ENCODE measurements at regions not wholly inside any gene's neighbourhood (a gene's known extent, or its start where the extent isn't known, plus 50 kb on each side); places are given as distances from the start of the nearest gene placed in this dataset.

- H3K4me3 ChIP-seq (IDR thresholded peaks at IDR 0.05; ENCODE audit: insufficient read depth, low read depth, low read length), result no peak overlapping the region
- H4K20me1 ChIP-seq (ENCODE audit: insufficient read depth), result no peaks in the 10 kb centered on the region
- no peak overlapping the region for H3K27ac ChIP-seq
- H3K27me3 ChIP-seq (ENCODE audit: insufficient read depth, low read depth), result no peaks in the 10 kb centered on the region
- H2AFZ ChIP-seq (ENCODE audit: low read depth), result no peak overlapping the region
- no peaks in the 10 kb centered on the region for H3K4me1 ChIP-seq (ENCODE audit: low read depth, poor library complexity, severe bottlenecking)
- no peak overlapping the region for H3K4me2 ChIP-seq
- no peaks in the 10 kb centered on the region for H3K36me3 ChIP-seq (ENCODE audit: insufficient read depth)
- H3K79me2 ChIP-seq (ENCODE audit: insufficient read depth, low read depth), result no peaks in the 10 kb centered on the region
- no peak overlapping the region for H3K9ac ChIP-seq
- TF ChIP-seq, protein P1, sequence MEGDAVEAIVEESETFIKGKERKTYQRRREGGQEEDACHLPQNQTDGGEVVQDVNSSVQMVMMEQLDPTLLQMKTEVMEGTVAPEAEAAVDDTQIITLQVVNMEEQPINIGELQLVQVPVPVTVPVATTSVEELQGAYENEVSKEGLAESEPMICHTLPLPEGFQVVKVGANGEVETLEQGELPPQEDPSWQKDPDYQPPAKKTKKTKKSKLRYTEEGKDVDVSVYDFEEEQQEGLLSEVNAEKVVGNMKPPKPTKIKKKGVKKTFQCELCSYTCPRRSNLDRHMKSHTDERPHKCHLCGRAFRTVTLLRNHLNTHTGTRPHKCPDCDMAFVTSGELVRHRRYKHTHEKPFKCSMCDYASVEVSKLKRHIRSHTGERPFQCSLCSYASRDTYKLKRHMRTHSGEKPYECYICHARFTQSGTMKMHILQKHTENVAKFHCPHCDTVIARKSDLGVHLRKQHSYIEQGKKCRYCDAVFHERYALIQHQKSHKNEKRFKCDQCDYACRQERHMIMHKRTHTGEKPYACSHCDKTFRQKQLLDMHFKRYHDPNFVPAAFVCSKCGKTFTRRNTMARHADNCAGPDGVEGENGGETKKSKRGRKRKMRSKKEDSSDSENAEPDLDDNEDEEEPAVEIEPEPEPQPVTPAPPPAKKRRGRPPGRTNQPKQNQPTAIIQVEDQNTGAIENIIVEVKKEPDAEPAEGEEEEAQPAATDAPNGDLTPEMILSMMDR (conservative IDR thresholded peaks at IDR 0.05; ENCODE audit: low read depth, low read length), result no peak
Measured at GRCh38 chr6:71114986-71115385, 158.1 kb upstream of the B3GAT2 start.

DNA sequence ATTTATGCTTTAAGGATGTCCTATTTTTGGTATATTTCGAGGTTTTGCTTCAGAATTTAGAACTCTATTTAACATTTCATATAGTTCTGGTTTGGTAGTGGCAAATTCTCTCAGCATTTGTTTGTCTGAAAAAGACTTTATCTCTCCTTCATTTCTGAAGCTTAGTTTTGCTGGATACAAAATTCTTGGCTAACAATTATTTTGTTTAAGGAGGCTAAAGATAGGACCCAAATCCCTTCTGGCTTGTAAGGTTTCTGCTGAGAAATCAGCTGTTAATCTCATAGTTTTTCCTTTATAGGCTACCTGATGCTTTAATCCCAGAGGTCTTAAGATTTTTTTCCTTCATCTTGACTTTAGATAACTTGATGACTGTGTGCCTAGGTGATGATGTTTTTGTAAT, 162.7 kb upstream of the B3GAT2 start:
- Histone ChIP-seq H3K9ac (no peak overlapping the region), H3K4me2 (no peak overlapping the region), H4K20me1 (ENCODE audit: insufficient read depth) (no peaks in the 10 kb centered on the region), H2AFZ (ENCODE audit: low read depth) (no peak overlapping the region), H3K4me3 (IDR thresholded peaks at IDR 0.05; ENCODE audit: insufficient read depth, low read depth, low read length) (no peak overlapping the region), H3K79me2 (ENCODE audit: insufficient read depth, low read depth) (no peaks in the 10 kb centered on the region), H3K4me1 (ENCODE audit: low read depth, poor library complexity, severe bottlenecking) (no peaks in the 10 kb centered on the region), H3K36me3 (ENCODE audit: insufficient read depth) (no peaks in the 10 kb centered on the region), H3K27me3 (ENCODE audit: insufficient read depth, low read depth) (no peaks in the 10 kb centered on the region), H3K27ac (no peak overlapping the region)
- TF ChIP-seq, protein P1 (conservative IDR thresholded peaks at IDR 0.05; ENCODE audit: low read depth, low read length), result no peak

- H3K9ac ChIP-seq, result no peak overlapping the region
- no peaks in the 10 kb centered on the region for H3K36me3 ChIP-seq (ENCODE audit: insufficient read depth)
- H3K27me3 ChIP-seq (ENCODE audit: insufficient read depth, low read depth), result no peaks in the 10 kb centered on the region
- H4K20me1 ChIP-seq (ENCODE audit: insufficient read depth), result no peaks in the 10 kb centered on the region
- no peak overlapping the region for H3K4me2 ChIP-seq
- H3K79me2 ChIP-seq (ENCODE audit: insufficient read depth, low read depth), result no peaks in the 10 kb centered on the region
- no peak overlapping the region for H3K4me3 ChIP-seq (IDR thresholded peaks at IDR 0.05; ENCODE audit: insufficient read depth, low read depth, low read length)
- TF ChIP-seq, protein P1 (conservative IDR thresholded peaks at IDR 0.05; ENCODE audit: low read depth, low read length), result no peak
- H2AFZ ChIP-seq (ENCODE audit: low read depth), result no peak overlapping the region
- H3K4me1 ChIP-seq (ENCODE audit: low read depth, poor library complexity, severe bottlenecking), result no peaks in the 10 kb centered on the region
- no peak overlapping the region for H3K27ac ChIP-seq
Measured at GRCh38 chr6:71123051-71123450, 165.6 kb upstream of the OGFRL1 start.

DNA sequence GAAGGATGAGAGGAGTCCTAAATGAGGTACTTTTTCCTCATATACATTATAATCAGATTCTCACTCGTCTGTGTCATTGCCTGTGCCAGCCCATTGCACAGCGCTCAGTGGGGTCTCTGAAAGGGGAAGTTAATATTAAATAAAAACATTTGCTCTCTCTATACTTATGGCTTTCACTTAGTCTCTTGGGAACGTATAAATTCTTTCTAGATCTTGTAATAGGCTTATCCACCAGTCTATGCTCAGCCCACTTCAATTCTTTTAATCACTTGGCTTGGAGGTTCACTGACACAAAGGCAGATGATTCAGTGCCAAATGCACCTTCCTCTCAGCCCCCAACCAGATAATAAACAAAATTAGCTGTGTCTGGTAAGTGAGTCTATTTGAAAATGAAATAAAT, 164.3 kb upstream of the OGFRL1 start:
- Histone ChIP-seq H3K4me2 (no peak overlapping the region), H3K27ac (no peak overlapping the region), H4K20me1 (ENCODE audit: insufficient read depth) (no peaks in the 10 kb centered on the region), H2AFZ (ENCODE audit: low read depth) (no peak overlapping the region), H3K36me3 (ENCODE audit: insufficient read depth) (no peaks in the 10 kb centered on the region), H3K79me2 (ENCODE audit: insufficient read depth, low read depth) (no peaks in the 10 kb centered on the region), H3K27me3 (ENCODE audit: insufficient read depth, low read depth) (no peaks in the 10 kb centered on the region), H3K4me3 (IDR thresholded peaks at IDR 0.05; ENCODE audit: insufficient read depth, low read depth, low read length) (no peak overlapping the region), H3K4me1 (ENCODE audit: low read depth, poor library complexity, severe bottlenecking) (no peaks in the 10 kb centered on the region), H3K9ac (no peak overlapping the region)
- TF ChIP-seq, protein P1 (conservative IDR thresholded peaks at IDR 0.05; ENCODE audit: low read depth, low read length), result no peak
